ENCODE measurements at regions not wholly inside any gene's neighbourhood (a gene's known extent, or its start where the extent isn't known, plus 50 kb on each side); places are given as distances from the start of the nearest gene placed in this dataset.

DNA sequence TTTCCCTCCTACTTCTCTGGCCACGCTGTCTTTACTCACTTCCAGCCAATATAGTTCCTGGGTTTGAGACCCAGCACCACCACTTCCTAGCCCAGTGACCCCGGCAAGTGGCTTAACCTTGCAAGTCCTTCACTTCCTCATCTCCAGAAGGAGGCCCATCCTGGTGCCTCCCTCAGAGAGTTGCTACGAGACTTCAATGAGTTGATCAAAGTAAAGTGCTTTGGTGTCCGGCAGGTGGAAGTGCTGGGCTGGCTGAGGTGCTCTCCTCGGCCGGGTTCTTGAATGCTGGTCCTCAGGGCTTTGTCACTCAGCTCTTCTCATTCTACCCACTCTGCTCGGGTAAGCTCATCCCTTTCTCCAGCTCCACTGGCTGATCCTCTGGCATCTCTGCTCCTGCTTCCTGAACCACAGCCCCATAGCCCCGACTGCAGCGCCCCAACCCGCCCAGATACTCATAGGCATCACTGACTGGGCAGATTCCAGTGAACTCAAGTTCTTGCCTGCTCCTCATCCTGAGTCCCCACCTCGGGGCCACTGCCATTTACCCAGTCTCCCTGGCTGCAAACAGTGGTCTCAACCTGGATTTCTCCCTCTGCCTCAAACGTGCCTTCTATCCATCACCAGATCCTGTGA lies 75.8 kb upstream of the WNT4 start:
- Mint-ChIP-seq H3K27me3 (peaks cover 40% of the 10 kb centered on the region), H3K4me3 (no peak overlapping the region), H3K4me1 (no peaks in the 10 kb centered on the region), H3K27ac (no peak overlapping the region), H3K9me3 (ENCODE audit: insufficient read depth) (no peaks in the 10 kb centered on the region)
- CTCF ChIA-PET = no interaction called here
- TF ChIP-seq, protein P1, sequence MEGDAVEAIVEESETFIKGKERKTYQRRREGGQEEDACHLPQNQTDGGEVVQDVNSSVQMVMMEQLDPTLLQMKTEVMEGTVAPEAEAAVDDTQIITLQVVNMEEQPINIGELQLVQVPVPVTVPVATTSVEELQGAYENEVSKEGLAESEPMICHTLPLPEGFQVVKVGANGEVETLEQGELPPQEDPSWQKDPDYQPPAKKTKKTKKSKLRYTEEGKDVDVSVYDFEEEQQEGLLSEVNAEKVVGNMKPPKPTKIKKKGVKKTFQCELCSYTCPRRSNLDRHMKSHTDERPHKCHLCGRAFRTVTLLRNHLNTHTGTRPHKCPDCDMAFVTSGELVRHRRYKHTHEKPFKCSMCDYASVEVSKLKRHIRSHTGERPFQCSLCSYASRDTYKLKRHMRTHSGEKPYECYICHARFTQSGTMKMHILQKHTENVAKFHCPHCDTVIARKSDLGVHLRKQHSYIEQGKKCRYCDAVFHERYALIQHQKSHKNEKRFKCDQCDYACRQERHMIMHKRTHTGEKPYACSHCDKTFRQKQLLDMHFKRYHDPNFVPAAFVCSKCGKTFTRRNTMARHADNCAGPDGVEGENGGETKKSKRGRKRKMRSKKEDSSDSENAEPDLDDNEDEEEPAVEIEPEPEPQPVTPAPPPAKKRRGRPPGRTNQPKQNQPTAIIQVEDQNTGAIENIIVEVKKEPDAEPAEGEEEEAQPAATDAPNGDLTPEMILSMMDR (IDR thresholded peaks at IDR 0.05) = no peak
- TF ChIP-seq EZH2 (IDR thresholded peaks at IDR 0.05; ENCODE audit: borderline replicate concordance, insufficient read depth, low read depth, low read length, poor library complexity, severe bottlenecking) = no peak
- H3K4me2 ChIP-seq (replicated peaks; ENCODE audit: low read depth, low read length, poor library complexity, severe bottlenecking) = no peak overlapping the region
- no peaks in the 10 kb centered on the region for H3K36me3 ChIP-seq (replicated peaks in 1 of 2; ENCODE audit: control extremely low read depth in 1 of 2, control insufficient read depth in 1 of 2, extremely low read depth in 1 of 2, insufficient read depth in 2 of 2, low read length in 1 of 2)
- intact Hi-C loops (cut with micrococcal nuclease) = no loop called here
- H4K20me1 ChIP-seq (ENCODE audit: control insufficient read depth, insufficient read depth, low read length, poor library complexity, severe bottlenecking) = no peaks in the 10 kb centered on the region
- no peak overlapping the region for H3K27ac ChIP-seq (ENCODE audit: low read length in 2 of 2)
- H3K9ac ChIP-seq (ENCODE audit: low read length) = no peak overlapping the region
- no peaks in the 10 kb centered on the region for H3K9me3 ChIP-seq (ENCODE audit: control extremely low read depth in 1 of 3, control insufficient read depth in 2 of 3, insufficient read depth in 1 of 3, low read length in 2 of 3)
- H3K27me3 ChIP-seq (replicated peaks in 1 of 4; ENCODE audit: control extremely low read depth in 1 of 4, control insufficient read depth in 3 of 4, insufficient read depth in 4 of 4, low read length in 3 of 4) = peaks cover 0 to 3% (median 0%) of the 10 kb centered on the region in 4 experiments
- H3K79me2 ChIP-seq (ENCODE audit: control insufficient read depth, insufficient read depth, low read length) = no peaks in the 10 kb centered on the region
- whole genome bisulfite sequencing (ENCODE audit: insufficient coverage) = 82% methylated on average over 10 of the region's 12 CpGs
- H2AFZ ChIP-seq (ENCODE audit: insufficient read depth, low read depth, low read length, poor library complexity, severe bottlenecking) = no peak overlapping the region
- ATAC-seq (ENCODE audit: low read depth) = no peak
- DNase-seq = no peak
- no peak overlapping the region for H3K4me3 ChIP-seq (ENCODE audit: control extremely low read depth in 1 of 5, extremely low read depth in 1 of 5, insufficient read depth in 1 of 5, low read depth in 2 of 5, low read length in 4 of 5)
- POLR2A ChIA-PET = no interaction called here
- no peaks in the 10 kb centered on the region for H3K4me1 ChIP-seq (ENCODE audit: control insufficient read depth in 2 of 2, insufficient read depth in 2 of 2, low read length in 2 of 2)

DNA sequence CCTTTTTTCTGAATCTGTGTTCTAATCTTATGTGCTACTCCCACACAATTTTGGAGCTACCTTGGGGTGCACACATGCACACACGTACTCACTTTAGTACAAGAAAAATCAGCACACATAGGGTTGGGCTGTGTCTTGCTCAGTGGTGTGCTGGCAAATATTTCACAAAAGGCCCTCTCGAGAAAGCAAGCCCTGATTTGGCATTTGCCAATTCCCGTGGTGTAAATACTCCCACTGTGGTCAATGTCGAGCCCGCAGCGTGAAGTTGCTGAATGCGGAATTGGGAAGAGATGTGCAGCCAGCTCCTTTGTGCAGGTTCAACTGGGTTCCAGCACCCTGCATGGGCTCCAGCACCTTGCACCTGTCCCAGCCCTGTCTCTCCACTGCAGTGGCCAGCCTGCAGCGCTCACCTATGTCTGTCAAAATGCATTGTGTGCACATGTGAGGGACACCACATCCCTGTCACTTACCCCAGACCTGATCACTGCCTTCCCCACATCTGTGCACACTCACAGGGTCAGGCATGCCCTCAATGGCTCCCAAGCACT lies 78.4 kb upstream of the WNT4 start:
- DNase-seq (no peak), ATAC-seq (ENCODE audit: low read depth) (no peak)
- H3K9ac ChIP-seq (ENCODE audit: low read length) = no peak overlapping the region
- H2AFZ ChIP-seq (ENCODE audit: insufficient read depth, low read depth, low read length, poor library complexity, severe bottlenecking) = no peak overlapping the region
- Mint-ChIP-seq H3K27me3 (peaks cover 38% of the 10 kb centered on the region), H3K27ac (no peak overlapping the region), H3K9me3 (ENCODE audit: insufficient read depth) (no peaks in the 10 kb centered on the region), H3K4me3 (no peak overlapping the region), H3K4me1 (no peaks in the 10 kb centered on the region)
- H3K4me1 ChIP-seq (ENCODE audit: control insufficient read depth in 2 of 2, insufficient read depth in 2 of 2, low read length in 2 of 2) = no peaks in the 10 kb centered on the region
- H3K27ac ChIP-seq (ENCODE audit: low read length in 2 of 2) = no peak overlapping the region
- 86% methylated on average over 8 of the region's 8 CpGs for WGBS (ENCODE audit: insufficient coverage)
- intact Hi-C loops (cut with micrococcal nuclease) = no loop called here
- H3K36me3 ChIP-seq (replicated peaks in 1 of 2; ENCODE audit: control extremely low read depth in 1 of 2, control insufficient read depth in 1 of 2, extremely low read depth in 1 of 2, insufficient read depth in 2 of 2, low read length in 1 of 2) = no peaks in the 10 kb centered on the region
- no peaks in the 10 kb centered on the region for H3K27me3 ChIP-seq (replicated peaks in 1 of 4; ENCODE audit: control extremely low read depth in 1 of 4, control insufficient read depth in 3 of 4, insufficient read depth in 4 of 4, low read length in 3 of 4)
- TF ChIP-seq EZH2 (IDR thresholded peaks at IDR 0.05; ENCODE audit: borderline replicate concordance, insufficient read depth, low read depth, low read length, poor library complexity, severe bottlenecking) = no peak
- H3K4me2 ChIP-seq (replicated peaks; ENCODE audit: low read depth, low read length, poor library complexity, severe bottlenecking) = no peak overlapping the region
- H3K9me3 ChIP-seq (ENCODE audit: control extremely low read depth in 1 of 3, control insufficient read depth in 2 of 3, insufficient read depth in 1 of 3, low read length in 2 of 3) = peaks cover 0 to under 1% (median 0%) of the 10 kb centered on the region in 3 donors
- H4K20me1 ChIP-seq (ENCODE audit: control insufficient read depth, insufficient read depth, low read length, poor library complexity, severe bottlenecking) = no peaks in the 10 kb centered on the region
- no peak overlapping the region for H3K4me3 ChIP-seq (ENCODE audit: control extremely low read depth in 1 of 5, extremely low read depth in 1 of 5, insufficient read depth in 1 of 5, low read depth in 2 of 5, low read length in 4 of 5)
- CTCF ChIA-PET = no interaction called here
- POLR2A ChIA-PET = no interaction called here
- H3K79me2 ChIP-seq (ENCODE audit: control insufficient read depth, insufficient read depth, low read length) = no peaks in the 10 kb centered on the region
